Common myeloid progenitor, CD34-positive (primary cell): ENCODE measurements at regions not wholly inside any gene's neighbourhood (a gene's known extent, or its start where the extent isn't known, plus 50 kb on each side); places are given as distances from the start of the nearest gene placed in this dataset.

Experiments used
- CTCF ChIA-PET: fragments of 350-600 bp; sonication (Branson Sonifier 250); formaldehyde crosslinking; loops from one replicate; lab custom pipeline; 2021; ENCODE audit warnings: antibody characterized with exemption; lab: Charles Lee
- POLR2A ChIA-PET: fragments of 350-600 bp; sonication (Branson Sonifier 250); formaldehyde crosslinking; loops from one replicate; lab custom pipeline; 2021; ENCODE audit warnings: antibody characterized with exemption; lab: Charles Lee
- DNase-seq, 3 donors: peaks; one replicate each; pipeline versions ENCODE4 v3.0.0 to v3.0.0-alpha.2; 2013
- H3K27ac ChIP-seq, 2 experiments: 1 replicate in 1 of 2; 2 replicates in 1 of 2; pipeline ENCODE4 v1.7.0; 2013; ENCODE audit warnings: inconsistent platforms in 2 of 2, low read length in 2 of 2, mild to moderate bottlenecking in 2 of 2, low read depth in 1 of 2, moderate library complexity in 1 of 2; ENCODE audit not compliant: severe bottlenecking in 2 of 2, insufficient read depth in 1 of 2, poor library complexity in 1 of 2
- H3K27me3 ChIP-seq, 5 experiments: replicated peaks in 2 of 5; 1 replicate in 3 of 5; 2 replicates in 2 of 5; pipeline versions ENCODE4 v1.6.1 to v1.7.0; 2013; ENCODE audit warnings: low read length in 4 of 5, mild to moderate bottlenecking in 2 of 5, moderate library complexity in 2 of 5, inconsistent platforms in 1 of 5; ENCODE audit not compliant: insufficient read depth in 5 of 5, control insufficient read depth in 4 of 5
- H3K36me3 ChIP-seq, 4 experiments: 1 replicate in 2 of 4; 2 replicates in 2 of 4; pipeline versions ENCODE4 v1.6.1 to v1.7.0; 2013; ENCODE audit warnings: low read length in 3 of 4, control low read depth in 1 of 4, mild to moderate bottlenecking in 1 of 4; ENCODE audit not compliant: control insufficient read depth in 4 of 4, insufficient read depth in 4 of 4
- H3K4me1 ChIP-seq, 4 experiments: 1 replicate in 3 of 4; 2 replicates in 1 of 4; pipeline versions ENCODE4 v1.6.1 to v1.7.1; 2013; ENCODE audit warnings: low read length in 3 of 4, mild to moderate bottlenecking in 3 of 4, control low read depth in 1 of 4, inconsistent platforms in 1 of 4, moderate library complexity in 1 of 4; ENCODE audit not compliant: control insufficient read depth in 4 of 4, insufficient read depth in 4 of 4; ENCODE audit errors: control extremely low read depth in 1 of 4
- H3K4me3 ChIP-seq, 7 experiments: 1 replicate in 4 of 7; 2 replicates in 3 of 7; pipeline versions ENCODE4 v1.5.1 to v1.7.0; 2013; ENCODE audit warnings: mild to moderate bottlenecking in 7 of 7, low read length in 6 of 7, moderate library complexity in 6 of 7, inconsistent platforms in 2 of 7, low read depth in 2 of 7, control low read depth in 1 of 7; ENCODE audit not compliant: insufficient read depth in 4 of 7, control insufficient read depth in 1 of 7; ENCODE audit errors: extremely low read depth in 1 of 7
- H3K9me3 ChIP-seq, 5 experiments: 1 replicate in 4 of 5; 2 replicates in 1 of 5; pipeline versions ENCODE4 v1.6.1 to v1.7.1; 2013; ENCODE audit warnings: low read length in 4 of 5, mild to moderate bottlenecking in 2 of 5, inconsistent platforms in 1 of 5, low read depth in 1 of 5, moderate library complexity in 1 of 5; ENCODE audit not compliant: control insufficient read depth in 4 of 5, insufficient read depth in 2 of 5; ENCODE audit errors: control extremely low read depth in 1 of 5
- WGBS: methylation state at CpG from one replicate; pipeline ENCODE4 v1.1.5; 2013; ENCODE audit not compliant: insufficient coverage; 5-methylcytosine and 5-hydroxymethylcytosine counted together

- Histone ChIP-seq H3K4me1 (no peaks in the 10 kb centered on the region), H3K27me3 (peaks cover 0 to 3% (median 0%) of the 10 kb centered on the region in 5 experiments), H3K36me3 (no peaks in the 10 kb centered on the region), H3K9me3 (peaks cover 0 to 1% (median 0%) of the 10 kb centered on the region in 5 experiments), H3K4me3 (no peak overlapping the region), H3K27ac (no peak overlapping the region)
- CTCF ChIA-PET: interaction anchor here (0.6 kb wide), 1 partner anchor 85 kb away, joined by 4 read pairs; no protein-coding TSS in a partner anchor
- WGBS: 100% methylated on average over 2 of the region's 4 CpGs
- POLR2A ChIA-PET: no interaction called here
- no peak for DNase-seq
These were observed 90.5 kb upstream of the HEY2 start for GRCh38 chr6:125658759-125659431.

- Histone ChIP-seq H3K36me3 (no peaks in the 10 kb centered on the region), H3K27ac (no peak overlapping the region), H3K9me3 (peaks cover 0 to 1% (median 0%) of the 10 kb centered on the region in 5 experiments), H3K27me3 (peaks cover 0 to 4% (median 0%) of the 10 kb centered on the region in 5 experiments), H3K4me3 (no peak overlapping the region), H3K4me1 (no peaks in the 10 kb centered on the region)
- WGBS: no CpG with 5 or more reads among the region's 1 CpG
- ChIA-PET POLR2A (no interaction called here), CTCF (no interaction called here)
- DNase-seq: no peak
These were observed 89.5 kb upstream of the HEY2 start for GRCh38 chr6:125659887-125660286.

DNA sequence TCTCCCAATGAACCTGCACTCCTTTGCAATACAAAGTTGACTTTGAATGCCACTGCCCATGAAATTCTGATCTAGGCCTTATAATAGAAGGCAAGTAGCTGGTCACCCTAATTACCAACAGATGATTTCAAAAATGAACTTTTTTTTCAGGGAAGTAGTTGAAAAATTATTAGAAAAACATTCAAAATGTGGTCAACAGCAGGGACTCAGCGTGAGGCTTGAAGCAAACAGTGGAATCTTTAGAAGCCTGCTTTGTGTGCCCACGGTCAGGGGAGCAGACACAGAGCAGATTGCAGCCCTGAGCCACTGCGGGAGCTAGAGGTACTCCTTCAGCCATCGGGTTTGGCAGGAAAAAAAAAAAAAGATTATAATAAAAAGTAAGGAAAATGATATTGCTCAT lies 87.1 kb upstream of the HEY2 start:
- no peak overlapping the region for H3K4me3 ChIP-seq
- WGBS: 100% methylated on average over 2 of the region's 4 CpGs
- peaks cover 0 to 4% (median 0%) of the 10 kb centered on the region in 5 experiments for H3K27me3 ChIP-seq
- H3K27ac ChIP-seq: no peak overlapping the region
- ChIA-PET POLR2A (interaction anchor here (0.6 kb wide), 1 partner anchor 92 kb away, joined by 3 read pairs; no protein-coding TSS in a partner anchor), CTCF (no interaction called here)
- H3K36me3 ChIP-seq: no peaks in the 10 kb centered on the region
- no peaks in the 10 kb centered on the region for H3K4me1 ChIP-seq
- H3K9me3 ChIP-seq: no peaks in the 10 kb centered on the region
- no peak for DNase-seq

- ChIA-PET CTCF (interaction anchor here (0.9 to 1.2 kb wide), 2 partner anchors 10 to 14 kb away, joined by 3 to 4 read pairs; no protein-coding TSS in a partner anchor), POLR2A (no interaction called here)
- Histone ChIP-seq H3K36me3 (no peaks in the 10 kb centered on the region), H3K27ac (no peak overlapping the region), H3K9me3 (no peaks in the 10 kb centered on the region), H3K4me3 (no peak overlapping the region), H3K27me3 (peaks cover 0 to 1% (median 0%) of the 10 kb centered on the region in 5 experiments), H3K4me1 (no peaks in the 10 kb centered on the region)
- no peak for DNase-seq
- WGBS: 87% methylated on average over 5 of the region's 5 CpGs
These were observed 84.1 kb upstream of the HEY2 start for GRCh38 chr6:125665295-125665814.

DNA sequence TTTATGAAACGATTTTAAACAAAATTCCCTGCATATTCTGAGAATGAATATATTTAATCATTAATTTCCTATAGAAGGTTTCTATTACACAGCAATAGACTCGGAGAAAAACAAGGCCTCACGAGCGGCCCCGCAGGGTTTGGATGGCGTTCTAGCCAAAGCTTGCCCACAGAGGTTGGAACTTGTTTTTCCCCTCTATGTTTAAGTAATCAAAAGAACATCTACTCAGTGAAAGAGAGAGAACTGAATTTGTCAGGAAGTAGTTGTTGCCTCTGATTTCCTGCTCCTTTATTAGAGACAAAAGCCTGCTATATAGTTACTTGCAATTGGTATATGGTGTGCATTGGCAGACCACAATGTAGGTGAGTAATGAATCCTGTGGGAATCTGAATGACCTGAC lies 82.1 kb upstream of the HEY2 start:
- Histone ChIP-seq H3K27me3 (peaks cover 0 to 4% (median 0%) of the 10 kb centered on the region in 5 experiments), H3K4me1 (no peaks in the 10 kb centered on the region), H3K36me3 (no peaks in the 10 kb centered on the region), H3K27ac (no peak overlapping the region), H3K4me3 (no peak overlapping the region), H3K9me3 (no peaks in the 10 kb centered on the region)
- ChIA-PET CTCF (no interaction called here), POLR2A (no interaction called here)
- no peak for DNase-seq
- no CpG with 5 or more reads among the region's 6 CpGs for WGBS

DNA sequence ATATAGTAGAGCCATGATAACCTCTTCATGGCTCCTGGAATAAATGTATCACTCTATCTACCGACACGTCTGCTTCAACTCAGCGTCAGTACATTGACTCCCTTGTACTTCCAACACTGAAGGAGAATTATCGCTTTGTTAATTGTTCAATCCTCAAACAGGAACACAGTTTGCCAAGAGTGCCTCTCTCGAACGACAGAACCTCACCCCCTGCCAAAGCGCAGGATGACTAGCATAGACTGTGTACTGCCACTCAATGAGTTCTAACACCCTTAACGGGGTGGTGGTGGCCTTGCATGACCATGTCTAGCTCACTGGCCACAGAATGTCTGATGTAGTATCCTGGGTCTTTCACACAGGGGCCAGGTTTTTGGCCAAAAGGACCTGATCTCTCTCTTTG lies 81.4 kb upstream of the HEY2 start:
- 100% methylated on average over 8 of the region's 8 CpGs for WGBS
- H3K4me3 ChIP-seq: no peak overlapping the region
- H3K9me3 ChIP-seq: no peaks in the 10 kb centered on the region
- POLR2A ChIA-PET: no interaction called here
- H3K27me3 ChIP-seq: peaks cover 0 to 4% (median 0%) of the 10 kb centered on the region in 5 experiments
- H3K27ac ChIP-seq: no peak overlapping the region
- DNase-seq: no peak
- CTCF ChIA-PET: no interaction called here
- H3K4me1 ChIP-seq: no peaks in the 10 kb centered on the region
- no peaks in the 10 kb centered on the region for H3K36me3 ChIP-seq

GRCh38 chr6:125670568-125670967 lies 78.9 kb upstream of the HEY2 start:
- WGBS: 96% methylated on average over 3 of the region's 5 CpGs
- Histone ChIP-seq H3K27me3 (peaks cover 0 to 5% (median 4%) of the 10 kb centered on the region in 5 experiments), H3K9me3 (no peaks in the 10 kb centered on the region), H3K4me3 (no peak overlapping the region), H3K4me1 (no peaks in the 10 kb centered on the region), H3K36me3 (no peaks in the 10 kb centered on the region), H3K27ac (no peak overlapping the region)
- DNase-seq: no peak
- ChIA-PET CTCF (no interaction called here), POLR2A (no interaction called here)
